ENCODE measurements at regions not wholly inside any gene's neighbourhood (a gene's known extent, or its start where the extent isn't known, plus 50 kb on each side); places are given as distances from the start of the nearest gene placed in this dataset.

- no peak overlapping the region for H3K27ac ChIP-seq
- TF ChIP-seq CTCF (IDR thresholded peaks at IDR 0.05): no peak
- TF ChIP-seq EP300 (IDR thresholded peaks at IDR 0.05): no peak
- TF ChIP-seq POLR2A (IDR thresholded peaks at IDR 0.05): no peak
- no peak for TF ChIP-seq POLR2AphosphoS5 (IDR thresholded peaks at IDR 0.05)
- H3K9me3 ChIP-seq: no peaks in the 10 kb centered on the region
- H3K4me1 ChIP-seq: no peaks in the 10 kb centered on the region
- no peaks in the 10 kb centered on the region for H3K36me3 ChIP-seq
- no peak overlapping the region for H3K4me3 ChIP-seq
- ATAC-seq: no peak
- H3K27me3 ChIP-seq: peaks cover 57% of the 10 kb centered on the region
- 70 to 71% methylated on average over 4 to 7 of the region's 12 CpGs for WGBS, 2 donors (ENCODE audit: low coverage in 1 of 2)
Observed at GRCh38 chr5:154534457-154535050, 56.5 kb upstream of the HAND1 start.

GRCh38 chr5:154529282-154529681, 51.3 kb upstream of the HAND1 start:
- peaks cover 43% of the 10 kb centered on the region for H3K27me3 ChIP-seq
- no peak overlapping the region for H3K27ac ChIP-seq
- 100% methylated on average over 1 of the region's 1 CpG for WGBS, 2 donors (ENCODE audit: low coverage in 1 of 2)
- no peaks in the 10 kb centered on the region for H3K4me1 ChIP-seq
- H3K36me3 ChIP-seq: no peaks in the 10 kb centered on the region
- no peaks in the 10 kb centered on the region for H3K9me3 ChIP-seq
- no peak overlapping the region for H3K4me3 ChIP-seq
- ATAC-seq: no peak
- no peak for TF ChIP-seq POLR2AphosphoS5 (IDR thresholded peaks at IDR 0.05)
- TF ChIP-seq EP300 (IDR thresholded peaks at IDR 0.05): no peak
- TF ChIP-seq CTCF (IDR thresholded peaks at IDR 0.05): no peak

- Histone ChIP-seq H3K36me3 (no peaks in the 10 kb centered on the region), H3K27me3 (peaks cover 32% of the 10 kb centered on the region), H3K9me3 (no peaks in the 10 kb centered on the region), H3K27ac (no peak overlapping the region), H3K4me3 (no peak overlapping the region), H3K4me1 (peaks cover 0 to 7% (median 0%) of the 10 kb centered on the region in 3 donors)
- no peak for TF ChIP-seq POLR2AphosphoS5 (IDR thresholded peaks at IDR 0.05)
- TF ChIP-seq POLR2A (IDR thresholded peaks at IDR 0.05): no peak
- TF ChIP-seq CTCF (IDR thresholded peaks at IDR 0.05): no peak
- TF ChIP-seq EP300 (IDR thresholded peaks at IDR 0.05): no peak
- WGBS, 2 donors (ENCODE audit: low coverage in 1 of 2): 79 to 94% methylated on average over 2 to 5 of the region's 5 CpGs
- ATAC-seq: no peak
Observed at GRCh38 chr5:154528005-154528594, 50.1 kb upstream of the HAND1 start.

Small RNA genes lying in the stretch of these regions (small RNA-seq; reads per million reads assigned to genes)
- gene MIR1303 (0 to 0.18 (median 0) reads per million in 4 donors), gene MIR3141 (0 reads per million in 4 donors)
